ENCODE measurements at regions not wholly inside any gene's neighbourhood (a gene's known extent, or its start where the extent isn't known, plus 50 kb on each side); places are given as distances from the start of the nearest gene placed in this dataset.

DNA sequence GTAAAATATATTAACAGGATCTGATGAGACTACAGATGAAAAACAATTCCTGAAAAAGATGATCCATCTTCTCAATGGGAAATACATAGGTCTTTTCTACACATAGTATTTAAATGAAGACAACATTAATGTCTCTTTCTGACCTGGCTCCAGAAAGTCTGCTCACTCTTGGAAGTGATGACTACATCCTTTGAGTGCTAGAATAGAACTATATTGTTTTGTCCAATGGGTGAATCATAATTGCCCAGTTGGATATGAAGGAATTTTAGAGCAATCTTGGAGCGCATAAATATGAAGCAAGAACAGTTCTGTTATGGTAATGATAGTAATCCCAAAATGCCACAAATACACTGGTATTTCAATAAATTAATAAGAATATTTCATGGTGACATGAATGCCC lies 322.1 kb downstream of the DEPDC1B start:
- no peaks in the 10 kb centered on the region for H4K20me1 ChIP-seq (ENCODE audit: insufficient read depth, low read length)
- H3K56ac ChIP-seq (ENCODE audit: extremely low read depth, insufficient read depth, low read length), result no peak overlapping the region
- CTCF ChIA-PET, result no interaction called here
- H3K27ac ChIP-seq (ENCODE audit: insufficient read depth, low read length), result no peak overlapping the region
- H2BK20ac ChIP-seq (ENCODE audit: low read depth, low read length), result no peak overlapping the region
- no peak overlapping the region for H3K4me3 ChIP-seq (ENCODE audit: insufficient read depth, low read depth, low read length)
- H3K4ac ChIP-seq (ENCODE audit: low read depth, low read length), result no peak overlapping the region
- H3K14ac ChIP-seq (replicated peaks; ENCODE audit: low read depth, low read length), result no peak overlapping the region
- no peak overlapping the region for H3K4me2 ChIP-seq (ENCODE audit: low read depth, low read length)
- H4K8ac ChIP-seq (ENCODE audit: low read depth in 2 of 2, low read length in 2 of 2), result no peak overlapping the region
- WGBS, 2 experiments (ENCODE audit: extremely low coverage in 2 of 2, insufficient read length in 1 of 2), result no CpG with 5 or more reads among the region's 1 CpG
- POLR2A ChIA-PET (ENCODE audit: unreplicated experiment), result interaction anchor here (0.7 kb wide), 1 partner anchor 401 kb away, joined by 3 read pairs; no protein-coding TSS in a partner anchor
- H3K23ac ChIP-seq (ENCODE audit: low read depth, low read length), result no peak overlapping the region
- no peak overlapping the region for H2AFZ ChIP-seq (replicated peaks; ENCODE audit: low read length, poor library complexity)
- no peak for TF ChIP-seq MXI1 (IDR thresholded peaks at IDR 0.05; ENCODE audit: borderline replicate concordance, low read depth, low read length)
- TF ChIP-seq, protein P1, sequence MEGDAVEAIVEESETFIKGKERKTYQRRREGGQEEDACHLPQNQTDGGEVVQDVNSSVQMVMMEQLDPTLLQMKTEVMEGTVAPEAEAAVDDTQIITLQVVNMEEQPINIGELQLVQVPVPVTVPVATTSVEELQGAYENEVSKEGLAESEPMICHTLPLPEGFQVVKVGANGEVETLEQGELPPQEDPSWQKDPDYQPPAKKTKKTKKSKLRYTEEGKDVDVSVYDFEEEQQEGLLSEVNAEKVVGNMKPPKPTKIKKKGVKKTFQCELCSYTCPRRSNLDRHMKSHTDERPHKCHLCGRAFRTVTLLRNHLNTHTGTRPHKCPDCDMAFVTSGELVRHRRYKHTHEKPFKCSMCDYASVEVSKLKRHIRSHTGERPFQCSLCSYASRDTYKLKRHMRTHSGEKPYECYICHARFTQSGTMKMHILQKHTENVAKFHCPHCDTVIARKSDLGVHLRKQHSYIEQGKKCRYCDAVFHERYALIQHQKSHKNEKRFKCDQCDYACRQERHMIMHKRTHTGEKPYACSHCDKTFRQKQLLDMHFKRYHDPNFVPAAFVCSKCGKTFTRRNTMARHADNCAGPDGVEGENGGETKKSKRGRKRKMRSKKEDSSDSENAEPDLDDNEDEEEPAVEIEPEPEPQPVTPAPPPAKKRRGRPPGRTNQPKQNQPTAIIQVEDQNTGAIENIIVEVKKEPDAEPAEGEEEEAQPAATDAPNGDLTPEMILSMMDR (conservative IDR thresholded peaks at IDR 0.05; ENCODE audit: low read depth, low read length), result no peak
- TF ChIP-seq SMC3 (IDR thresholded peaks at IDR 0.05; ENCODE audit: low read depth, low read length), result no peak
- TF ChIP-seq BHLHE40 (IDR thresholded peaks at IDR 0.05; ENCODE audit: low read depth, low read length), result no peak
- TF ChIP-seq RCOR1 (IDR thresholded peaks at IDR 0.05; ENCODE audit: insufficient replicate concordance, low read length), result no peak
- TF ChIP-seq CEBPB (IDR thresholded peaks at IDR 0.05; ENCODE audit: low read depth, low read length), result no peak
- TF ChIP-seq, protein P2, sequence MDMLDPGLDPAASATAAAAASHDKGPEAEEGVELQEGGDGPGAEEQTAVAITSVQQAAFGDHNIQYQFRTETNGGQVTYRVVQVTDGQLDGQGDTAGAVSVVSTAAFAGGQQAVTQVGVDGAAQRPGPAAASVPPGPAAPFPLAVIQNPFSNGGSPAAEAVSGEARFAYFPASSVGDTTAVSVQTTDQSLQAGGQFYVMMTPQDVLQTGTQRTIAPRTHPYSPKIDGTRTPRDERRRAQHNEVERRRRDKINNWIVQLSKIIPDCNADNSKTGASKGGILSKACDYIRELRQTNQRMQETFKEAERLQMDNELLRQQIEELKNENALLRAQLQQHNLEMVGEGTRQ (IDR thresholded peaks at IDR 0.05; ENCODE audit: low read depth, low read length), result no peak
- TF ChIP-seq, protein P3, sequence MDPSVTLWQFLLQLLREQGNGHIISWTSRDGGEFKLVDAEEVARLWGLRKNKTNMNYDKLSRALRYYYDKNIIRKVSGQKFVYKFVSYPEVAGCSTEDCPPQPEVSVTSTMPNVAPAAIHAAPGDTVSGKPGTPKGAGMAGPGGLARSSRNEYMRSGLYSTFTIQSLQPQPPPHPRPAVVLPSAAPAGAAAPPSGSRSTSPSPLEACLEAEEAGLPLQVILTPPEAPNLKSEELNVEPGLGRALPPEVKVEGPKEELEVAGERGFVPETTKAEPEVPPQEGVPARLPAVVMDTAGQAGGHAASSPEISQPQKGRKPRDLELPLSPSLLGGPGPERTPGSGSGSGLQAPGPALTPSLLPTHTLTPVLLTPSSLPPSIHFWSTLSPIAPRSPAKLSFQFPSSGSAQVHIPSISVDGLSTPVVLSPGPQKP (IDR thresholded peaks at IDR 0.05; ENCODE audit: borderline replicate concordance, low read depth, low read length), result no peak
- no peak for TF ChIP-seq RAD21 (IDR thresholded peaks at IDR 0.05; ENCODE audit: low read length)
- TF ChIP-seq MAZ (IDR thresholded peaks at IDR 0.05; ENCODE audit: borderline replicate concordance, low read depth, low read length), result no peak
- no peak for TF ChIP-seq MAFK (IDR thresholded peaks at IDR 0.05; ENCODE audit: low read depth, low read length)
- no peak for TF ChIP-seq RFX5 (IDR thresholded peaks at IDR 0.05; ENCODE audit: low read depth, low read length)
- no peak for TF ChIP-seq CHD1 (IDR thresholded peaks at IDR 0.05; ENCODE audit: low read depth, low read length)
- TF ChIP-seq NFE2L2 (IDR thresholded peaks at IDR 0.05; ENCODE audit: low read depth, low read length), result no peak
- no peak overlapping the region for H3K18ac ChIP-seq (ENCODE audit: low read depth, low read length)
- no peaks in the 10 kb centered on the region for H3K27me3 ChIP-seq (ENCODE audit: control insufficient read depth, insufficient read depth, low read length)
- no peak overlapping the region for H4K91ac ChIP-seq (ENCODE audit: insufficient read depth, low read depth, low read length)
- BruUV-seq (replicated peaks), result no TSS peak
- in situ Hi-C loops (cut with MboI; ENCODE audit: low sequenced_read_pairs) (loop anchor here (25.0 kb wide), 1 partner anchor 566 kb away; no protein-coding TSS in a partner anchor), intact Hi-C loops (cut with micrococcal nuclease) (no loop called here), dilution Hi-C loops (cut with HindIII; ENCODE audit: low sequenced_read_pairs, unreplicated experiment) (no loop called here)
- DNase-seq (no peak), ATAC-seq (ENCODE audit: low read depth) (no peak)
- H3K9me3 ChIP-seq (ENCODE audit: control insufficient read depth, insufficient read depth, low read length), result no peaks in the 10 kb centered on the region
- H3K4me1 ChIP-seq (ENCODE audit: control insufficient read depth, insufficient read depth, low read length), result no peaks in the 10 kb centered on the region
- H3K36me3 ChIP-seq (ENCODE audit: control insufficient read depth, insufficient read depth, low read length), result no peaks in the 10 kb centered on the region
- no peak overlapping the region for H4K5ac ChIP-seq (ENCODE audit: low read depth, low read length)
- H3K79me1 ChIP-seq (ENCODE audit: low read depth in 1 of 2, low read length in 2 of 2), result no peaks in the 10 kb centered on the region
- H2BK15ac ChIP-seq (ENCODE audit: low read depth, low read length), result no peak overlapping the region
- H2BK120ac ChIP-seq (ENCODE audit: low read depth, low read length), result no peak overlapping the region
- H2AK9ac ChIP-seq (replicated peaks; ENCODE audit: low read depth, low read length, poor library complexity), result no peak overlapping the region
- H2BK5ac ChIP-seq (ENCODE audit: low read depth, low read length, poor library complexity, severe bottlenecking), result no peak overlapping the region
- no peaks in the 10 kb centered on the region for H3K9me1 ChIP-seq (ENCODE audit: insufficient read depth, low read length)
- H3K9ac ChIP-seq (ENCODE audit: low read depth, low read length), result no peak overlapping the region
- no peak overlapping the region for H2AK5ac ChIP-seq (ENCODE audit: low read depth, low read length)
